ENCODE measurements at regions not wholly inside any gene's neighbourhood (a gene's known extent, or its start where the extent isn't known, plus 50 kb on each side); places are given as distances from the start of the nearest gene placed in this dataset.

DNA sequence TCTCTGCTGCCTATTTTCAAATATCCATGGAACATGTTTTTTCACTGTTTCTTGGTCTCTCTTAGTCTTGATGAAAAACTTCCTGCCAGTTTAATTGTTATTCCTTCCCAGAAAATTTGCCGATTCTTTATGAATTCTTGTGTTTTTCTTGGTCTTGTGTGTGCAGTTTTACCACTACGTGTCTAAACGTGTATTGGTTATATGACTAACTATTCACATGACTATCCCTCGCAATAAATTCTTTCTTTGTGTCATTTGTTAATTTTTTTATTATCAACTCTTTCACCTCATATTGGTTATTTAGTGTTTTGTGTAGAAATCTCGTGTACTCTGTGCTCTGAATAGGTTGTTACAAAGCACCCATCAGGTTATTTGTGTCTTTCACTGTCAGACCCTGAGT is 315.4 kb downstream of the HAO1 start:
- no peak overlapping the region for H3K9ac ChIP-seq (ENCODE audit: low read length in 3 of 3)
- DNase-seq, result no peak
- H3K4me1 ChIP-seq (ENCODE audit: control insufficient read depth in 2 of 3, insufficient read depth in 2 of 3, low read depth in 1 of 3, low read length in 3 of 3), result no peaks in the 10 kb centered on the region
- TF ChIP-seq, protein P1, sequence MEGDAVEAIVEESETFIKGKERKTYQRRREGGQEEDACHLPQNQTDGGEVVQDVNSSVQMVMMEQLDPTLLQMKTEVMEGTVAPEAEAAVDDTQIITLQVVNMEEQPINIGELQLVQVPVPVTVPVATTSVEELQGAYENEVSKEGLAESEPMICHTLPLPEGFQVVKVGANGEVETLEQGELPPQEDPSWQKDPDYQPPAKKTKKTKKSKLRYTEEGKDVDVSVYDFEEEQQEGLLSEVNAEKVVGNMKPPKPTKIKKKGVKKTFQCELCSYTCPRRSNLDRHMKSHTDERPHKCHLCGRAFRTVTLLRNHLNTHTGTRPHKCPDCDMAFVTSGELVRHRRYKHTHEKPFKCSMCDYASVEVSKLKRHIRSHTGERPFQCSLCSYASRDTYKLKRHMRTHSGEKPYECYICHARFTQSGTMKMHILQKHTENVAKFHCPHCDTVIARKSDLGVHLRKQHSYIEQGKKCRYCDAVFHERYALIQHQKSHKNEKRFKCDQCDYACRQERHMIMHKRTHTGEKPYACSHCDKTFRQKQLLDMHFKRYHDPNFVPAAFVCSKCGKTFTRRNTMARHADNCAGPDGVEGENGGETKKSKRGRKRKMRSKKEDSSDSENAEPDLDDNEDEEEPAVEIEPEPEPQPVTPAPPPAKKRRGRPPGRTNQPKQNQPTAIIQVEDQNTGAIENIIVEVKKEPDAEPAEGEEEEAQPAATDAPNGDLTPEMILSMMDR (IDR thresholded peaks at IDR 0.05; ENCODE audit: borderline replicate concordance, extremely low read depth, insufficient read depth), result no peak
- H3K36me3 ChIP-seq (ENCODE audit: control insufficient read depth in 2 of 3, insufficient read depth in 3 of 3, low read length in 3 of 3), result no peaks in the 10 kb centered on the region
- H3K27me3 ChIP-seq (ENCODE audit: control insufficient read depth, insufficient read depth, low read length), result no peaks in the 10 kb centered on the region
- H3K4me3 ChIP-seq (ENCODE audit: low read length in 3 of 3), result no peak overlapping the region
- H3K9me3 ChIP-seq (ENCODE audit: control insufficient read depth in 2 of 3, insufficient read depth in 1 of 3, low read length in 3 of 3), result no peaks in the 10 kb centered on the region
- intact Hi-C loops (cut with DNase I), result no loop called here
- FAIRE-seq, result no peak
- no peak overlapping the region for H3K27ac ChIP-seq (ENCODE audit: low read depth in 2 of 2, low read length in 2 of 2)

GRCh38 chr20:7627734-7628663 is 312.3 kb downstream of the HAO1 start:
- no peaks in the 10 kb centered on the region for H3K36me3 ChIP-seq (ENCODE audit: control insufficient read depth in 2 of 3, insufficient read depth in 3 of 3, low read length in 3 of 3)
- TF ChIP-seq, protein P1 (IDR thresholded peaks at IDR 0.05; ENCODE audit: borderline replicate concordance, extremely low read depth, insufficient read depth), result no peak
- H3K27ac ChIP-seq (ENCODE audit: low read depth in 2 of 2, low read length in 2 of 2), result no peak overlapping the region
- FAIRE-seq (no peak), DNase-seq (peak in 2 of 5 donors; percentile 21 to 49)
- H3K4me3 ChIP-seq (ENCODE audit: low read length in 3 of 3), result no peak overlapping the region
- no peaks in the 10 kb centered on the region for H3K27me3 ChIP-seq (ENCODE audit: control insufficient read depth, insufficient read depth, low read length)
- no peak overlapping the region for H3K9ac ChIP-seq (ENCODE audit: low read length in 3 of 3)
- H3K9me3 ChIP-seq (ENCODE audit: control insufficient read depth in 2 of 3, insufficient read depth in 1 of 3, low read length in 3 of 3), result no peaks in the 10 kb centered on the region
- H3K4me1 ChIP-seq (ENCODE audit: control insufficient read depth in 2 of 3, insufficient read depth in 2 of 3, low read depth in 1 of 3, low read length in 3 of 3), result no peaks in the 10 kb centered on the region
- intact Hi-C loops (cut with DNase I), result no loop called here

DNA sequence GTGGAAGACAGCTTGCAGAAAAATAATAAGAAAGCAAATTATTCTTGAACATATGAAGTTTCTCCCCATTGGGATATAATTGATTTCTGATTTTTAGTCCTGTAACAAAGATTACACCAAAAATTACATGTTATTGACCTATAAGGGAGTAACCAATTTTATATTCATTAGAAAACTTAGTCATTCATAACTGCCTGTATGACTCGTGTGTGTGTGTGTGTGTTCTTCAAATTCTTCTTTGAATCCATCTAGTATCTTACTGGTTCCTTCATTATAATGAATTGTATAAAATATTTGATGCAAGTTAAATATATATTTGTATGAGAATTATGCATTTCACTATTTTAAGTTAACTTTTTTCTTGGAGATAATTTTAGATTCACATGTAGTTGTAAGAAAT is 310.4 kb downstream of the HAO1 start:
- Histone ChIP-seq H3K9ac (ENCODE audit: low read length in 3 of 3) (no peak overlapping the region), H3K4me1 (ENCODE audit: control insufficient read depth in 2 of 3, insufficient read depth in 2 of 3, low read depth in 1 of 3, low read length in 3 of 3) (no peaks in the 10 kb centered on the region), H3K27ac (ENCODE audit: low read depth in 2 of 2, low read length in 2 of 2) (no peak overlapping the region), H3K27me3 (ENCODE audit: control insufficient read depth, insufficient read depth, low read length) (no peaks in the 10 kb centered on the region), H3K9me3 (ENCODE audit: control insufficient read depth in 2 of 3, insufficient read depth in 1 of 3, low read length in 3 of 3) (no peaks in the 10 kb centered on the region), H3K36me3 (ENCODE audit: control insufficient read depth in 2 of 3, insufficient read depth in 3 of 3, low read length in 3 of 3) (no peaks in the 10 kb centered on the region), H3K4me3 (ENCODE audit: low read length in 3 of 3) (no peak overlapping the region)
- intact Hi-C loops (cut with DNase I), result no loop called here
- TF ChIP-seq, protein P1 (IDR thresholded peaks at IDR 0.05; ENCODE audit: borderline replicate concordance, extremely low read depth, insufficient read depth), result no peak
- DNase-seq (no peak), FAIRE-seq (no peak)
